NB4 (cell line): ENCODE measurements at regions not wholly inside any gene's neighbourhood (a gene's known extent, or its start where the extent isn't known, plus 50 kb on each side); places are given as distances from the start of the nearest gene placed in this dataset.

Source experiments
- CTCF ChIP-seq: IDR thresholded peaks from one replicate; pipeline ENCODE4 v1.5.1; 2012; ENCODE audit warnings: low read depth, low read length
- MYC ChIP-seq: IDR thresholded peaks from 2 replicates; pipeline ENCODE4 v1.6.1; 2011; ENCODE audit warnings: low read depth, low read length

GRCh38 chr2:67806816-67807215, 256.0 kb downstream of the C1D start:
- no peak for TF ChIP-seq CTCF
- TF ChIP-seq MYC, result no peak
